ENCODE measurements at regions not wholly inside any gene's neighbourhood (a gene's known extent, or its start where the extent isn't known, plus 50 kb on each side); places are given as distances from the start of the nearest gene placed in this dataset.
A peak's percentile ranks its signal among the peaks of the same experiment; 100 is the strongest.

DNA sequence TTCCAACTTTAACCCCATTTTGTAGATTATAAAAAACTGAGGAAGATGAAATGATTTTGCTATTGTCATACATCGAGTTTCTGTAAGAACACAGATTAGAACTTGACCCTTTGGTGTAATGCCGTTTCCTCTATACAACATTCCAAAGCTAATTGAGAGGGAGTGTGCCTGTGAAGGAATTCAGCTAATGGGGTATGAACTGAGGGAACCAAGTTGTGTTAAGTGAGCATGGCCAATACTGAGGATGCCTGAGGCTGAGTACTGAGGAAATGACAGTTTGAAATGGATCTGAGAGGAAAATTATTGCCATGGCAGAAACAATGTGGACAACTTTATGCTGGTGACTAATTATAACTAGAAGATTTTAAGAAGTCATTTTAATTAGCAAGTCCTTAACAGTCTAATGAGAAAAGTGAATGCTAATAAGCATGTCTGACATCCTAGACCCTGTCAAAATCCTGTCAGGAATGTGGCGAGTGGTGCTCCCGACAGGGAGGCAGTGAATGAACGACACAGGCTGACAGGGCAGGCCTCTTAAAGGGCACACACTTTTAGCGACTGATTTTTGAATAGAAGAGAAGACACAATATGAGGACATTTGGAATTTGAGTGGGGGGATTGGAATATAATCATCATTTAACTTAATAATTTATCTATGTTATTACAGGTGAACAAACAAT lies 262.5 kb downstream of the HLX start:
- ChIA-PET CTCF (no interaction called here), POLR2A (no interaction called here)
- Histone ChIP-seq H3K4me3 (ENCODE audit: low read depth, low read length) (no peak overlapping the region), H3K27me3 (ENCODE audit: control insufficient read depth, insufficient read depth, low read length) (no peaks in the 10 kb centered on the region), H3K36me3 (ENCODE audit: control insufficient read depth, insufficient read depth, low read length) (no peaks in the 10 kb centered on the region)
- peak; percentile 9 for DNase-seq (ENCODE audit: low read depth)
- TF ChIP-seq, protein P1, sequence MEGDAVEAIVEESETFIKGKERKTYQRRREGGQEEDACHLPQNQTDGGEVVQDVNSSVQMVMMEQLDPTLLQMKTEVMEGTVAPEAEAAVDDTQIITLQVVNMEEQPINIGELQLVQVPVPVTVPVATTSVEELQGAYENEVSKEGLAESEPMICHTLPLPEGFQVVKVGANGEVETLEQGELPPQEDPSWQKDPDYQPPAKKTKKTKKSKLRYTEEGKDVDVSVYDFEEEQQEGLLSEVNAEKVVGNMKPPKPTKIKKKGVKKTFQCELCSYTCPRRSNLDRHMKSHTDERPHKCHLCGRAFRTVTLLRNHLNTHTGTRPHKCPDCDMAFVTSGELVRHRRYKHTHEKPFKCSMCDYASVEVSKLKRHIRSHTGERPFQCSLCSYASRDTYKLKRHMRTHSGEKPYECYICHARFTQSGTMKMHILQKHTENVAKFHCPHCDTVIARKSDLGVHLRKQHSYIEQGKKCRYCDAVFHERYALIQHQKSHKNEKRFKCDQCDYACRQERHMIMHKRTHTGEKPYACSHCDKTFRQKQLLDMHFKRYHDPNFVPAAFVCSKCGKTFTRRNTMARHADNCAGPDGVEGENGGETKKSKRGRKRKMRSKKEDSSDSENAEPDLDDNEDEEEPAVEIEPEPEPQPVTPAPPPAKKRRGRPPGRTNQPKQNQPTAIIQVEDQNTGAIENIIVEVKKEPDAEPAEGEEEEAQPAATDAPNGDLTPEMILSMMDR (IDR thresholded peaks at IDR 0.05; ENCODE audit: insufficient read depth, low read depth, low read length), result no peak

DNA sequence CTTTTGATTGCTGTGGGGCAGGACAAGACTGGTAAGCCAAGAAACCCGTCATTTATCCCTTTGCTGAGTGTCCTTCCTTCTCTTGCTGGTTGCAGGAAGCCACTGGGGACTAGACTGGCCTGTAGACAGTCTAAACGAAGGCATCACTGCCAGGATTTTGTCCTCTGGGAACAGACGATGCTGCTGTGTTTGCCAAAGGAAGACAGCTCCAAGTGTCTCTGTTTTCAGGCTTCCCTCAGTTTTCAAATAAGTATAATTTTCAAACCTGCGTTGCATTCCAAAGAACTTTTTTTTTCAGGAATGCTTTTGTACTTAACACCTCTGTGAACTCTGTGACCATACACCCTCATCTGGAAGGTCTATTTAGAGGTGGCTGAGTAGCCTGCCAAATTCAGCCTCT lies 269.4 kb downstream of the HLX start:
- Histone ChIP-seq H3K27me3 (ENCODE audit: control insufficient read depth, insufficient read depth, low read length) (no peaks in the 10 kb centered on the region), H3K4me3 (ENCODE audit: low read depth, low read length) (no peak overlapping the region), H3K36me3 (ENCODE audit: control insufficient read depth, insufficient read depth, low read length) (no peaks in the 10 kb centered on the region)
- ChIA-PET CTCF (interaction anchor here (1.0 to 1.2 kb wide), 2 partner anchors 9 to 11 kb away, joined by 3 read pairs; no protein-coding TSS in a partner anchor), POLR2A (no interaction called here)
- TF ChIP-seq, protein P1 (IDR thresholded peaks at IDR 0.05; ENCODE audit: insufficient read depth, low read depth, low read length), result no peak
- no peak for DNase-seq (ENCODE audit: low read depth)

DNA sequence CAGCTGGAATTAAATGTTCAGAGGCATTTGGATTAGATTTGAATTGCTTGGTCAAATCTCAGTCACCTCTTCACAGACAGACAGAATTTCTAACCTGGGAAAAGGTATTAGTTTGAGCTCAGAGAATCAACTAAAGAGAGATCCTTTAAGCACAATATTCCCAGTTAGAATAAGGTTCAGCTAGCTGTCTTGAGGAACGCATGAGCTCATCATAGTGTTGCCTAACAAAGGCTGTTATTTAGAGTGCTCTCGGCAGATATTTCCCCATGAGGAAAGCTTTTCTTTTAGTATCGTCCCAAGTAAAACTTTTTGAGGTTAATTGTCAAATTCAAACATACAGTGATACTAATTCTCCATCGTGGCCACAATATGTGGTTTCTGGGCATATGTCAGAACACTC lies 269.9 kb downstream of the HLX start:
- TF ChIP-seq, protein P1 (IDR thresholded peaks at IDR 0.05; ENCODE audit: insufficient read depth, low read depth, low read length), result no peak
- Histone ChIP-seq H3K4me3 (ENCODE audit: low read depth, low read length) (no peak overlapping the region), H3K27me3 (ENCODE audit: control insufficient read depth, insufficient read depth, low read length) (no peaks in the 10 kb centered on the region), H3K36me3 (ENCODE audit: control insufficient read depth, insufficient read depth, low read length) (no peaks in the 10 kb centered on the region)
- ChIA-PET POLR2A (no interaction called here), CTCF (interaction anchor here (1.0 to 1.2 kb wide), 2 partner anchors 9 to 12 kb away, joined by 3 read pairs; no protein-coding TSS in a partner anchor)
- no peak for DNase-seq (ENCODE audit: low read depth)

DNA sequence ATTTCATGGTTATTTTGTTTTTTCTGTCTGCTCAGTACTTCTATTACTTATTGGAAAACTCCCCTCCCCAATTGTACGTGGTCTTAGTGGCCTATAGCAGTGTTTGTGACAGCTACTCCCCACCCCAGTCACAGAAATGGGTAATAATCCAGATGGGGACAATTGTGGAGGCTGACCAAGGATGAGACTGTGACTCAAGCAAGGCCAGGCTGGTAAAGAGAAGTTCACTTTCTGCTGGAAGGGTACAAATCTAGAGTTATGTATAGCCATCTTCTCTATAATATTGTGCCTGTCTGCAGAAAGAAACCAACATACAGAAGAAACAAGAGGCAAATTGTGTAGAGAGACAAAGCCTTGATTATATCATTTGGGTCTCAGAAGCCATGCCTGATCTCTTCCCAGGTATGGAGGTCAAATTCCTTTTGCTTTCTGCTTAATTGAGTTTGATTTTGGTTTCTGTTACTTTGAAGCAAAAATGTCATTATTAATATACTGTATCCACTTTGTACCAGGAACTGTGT lies 270.4 kb downstream of the HLX start:
- Histone ChIP-seq H3K27me3 (ENCODE audit: control insufficient read depth, insufficient read depth, low read length) (no peaks in the 10 kb centered on the region), H3K4me3 (ENCODE audit: low read depth, low read length) (no peak overlapping the region), H3K36me3 (ENCODE audit: control insufficient read depth, insufficient read depth, low read length) (no peaks in the 10 kb centered on the region)
- POLR2A ChIA-PET, result no interaction called here
- TF ChIP-seq, protein P1 (IDR thresholded peaks at IDR 0.05; ENCODE audit: insufficient read depth, low read depth, low read length), result no peak
- DNase-seq (ENCODE audit: low read depth), result no peak
- CTCF ChIA-PET, result no interaction called here

DNA sequence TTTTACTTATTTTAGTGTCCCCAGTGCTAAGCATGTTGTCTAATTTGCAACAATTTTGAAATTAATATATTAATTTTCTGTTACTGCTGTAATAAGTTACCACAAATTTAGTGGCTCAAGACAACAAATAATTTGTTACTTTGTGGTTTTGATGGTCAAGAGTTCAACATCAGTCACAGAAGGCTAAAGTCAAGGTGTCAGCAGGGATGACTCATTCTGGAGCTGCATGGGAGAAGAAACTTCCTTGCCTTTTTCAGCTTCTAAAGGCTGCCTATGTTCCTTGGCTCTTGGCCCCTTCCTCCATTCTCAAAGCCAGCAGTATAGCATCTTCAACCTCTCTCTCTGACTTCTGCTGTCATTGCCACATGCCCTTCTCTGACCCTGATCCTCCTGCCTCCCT lies 271.8 kb downstream of the HLX start:
- CTCF ChIA-PET, result no interaction called here

More for the DNA sequence above, 271.8 kb downstream of the HLX start:
- Histone ChIP-seq H3K4me3 (ENCODE audit: low read depth, low read length) (no peak overlapping the region), H3K36me3 (ENCODE audit: control insufficient read depth, insufficient read depth, low read length) (no peaks in the 10 kb centered on the region), H3K27me3 (ENCODE audit: control insufficient read depth, insufficient read depth, low read length) (no peaks in the 10 kb centered on the region)
- TF ChIP-seq, protein P1 (IDR thresholded peaks at IDR 0.05; ENCODE audit: insufficient read depth, low read depth, low read length), result no peak
- no peak for DNase-seq (ENCODE audit: low read depth)
- POLR2A ChIA-PET, result no interaction called here

Measured in BJ (cell line).